HepG2 (cell line): ENCODE measurements at regions not wholly inside any gene's neighbourhood (a gene's known extent, or its start where the extent isn't known, plus 50 kb on each side); places are given as distances from the start of the nearest gene placed in this dataset.

ENCODE experiments used
- ATAC-seq: fragments of 200-7000 bp; cut with Tn5 transposase; 3 replicates; pipeline ENCODE4 v1.9.1; 2020; ENCODE audit warnings: mild to moderate bottlenecking, moderate library complexity
- BruUV-seq: library from RNA; stranded (reverse); fragments of 400-500 nt; replicated peaks from 2 replicates; lab custom pipeline; 2021; lab: Mats Ljungman, UMichigan
- CTCF ChIA-PET: fragments of 300-600 bp; formaldehyde crosslinking; extraction: SDS; loops from one replicate; lab custom pipeline; 2021; ENCODE audit warnings: low total read pairs, inconsistent platforms, low intra/inter-chr PET ratio; lab: Yijun Ruan, JAX
- POLR2A ChIA-PET: fragments of 350-600 bp; sonication (Branson Sonifier 250); formaldehyde crosslinking; loops from one replicate; lab custom pipeline; 2020; ENCODE audit warnings: antibody characterized with exemption, inconsistent platforms; lab: Yijun Ruan, JAX
- DNase-seq: peaks from one replicate; pipeline ENCODE4 v3.0.0-alpha.2; 2015; ENCODE audit warnings: low spot score
- FAIRE-seq: peaks from 3 replicates; lab custom pipeline; 2011; peaks lifted over from hg19 to GRCh38; lab: Jason Lieb, UNC
- H2AFZ ChIP-seq: one replicate; pipeline ENCODE4 v1.6.1; 2011; ENCODE audit warnings: low read length, inconsistent platforms
- H3K27ac ChIP-seq: fragments of 300-600 bp; 3 replicates; pipeline ENCODE4 v1.8.0; 2011; ENCODE audit warnings: mixed run types, mild to moderate bottlenecking, mixed read lengths, low read length, inconsistent platforms; ENCODE audit not compliant: insufficient read depth; ENCODE audit errors: extremely low read length
- H3K27me3 ChIP-seq, 2 experiments: fragments of 200-600 bp in 1 of 2; 2 replicates in 1 of 2; 3 replicates in 1 of 2; pipeline versions ENCODE4 v1.6.0 to v1.8.0; 2011; ENCODE audit warnings: low read length in 2 of 2, mild to moderate bottlenecking in 2 of 2, moderate library complexity in 2 of 2, inconsistent platforms in 1 of 2; ENCODE audit not compliant: insufficient read depth in 2 of 2, control insufficient read depth in 1 of 2
- H3K36me3 ChIP-seq, 2 experiments: fragments of 200-600 bp in 1 of 2; replicated peaks in 1 of 2; 2 replicates in 1 of 2; 3 replicates in 1 of 2; pipeline versions ENCODE4 v1.5.1 to v1.8.0; 2011; ENCODE audit warnings: low read length in 2 of 2, inconsistent platforms in 1 of 2; ENCODE audit not compliant: insufficient read depth in 2 of 2, control insufficient read depth in 1 of 2
- H3K4me1 ChIP-seq: 2 replicates; pipeline ENCODE4 v1.5.1; 2012; ENCODE audit warnings: low read length, inconsistent platforms; ENCODE audit not compliant: insufficient read depth
- H3K4me2 ChIP-seq: 2 replicates; pipeline ENCODE4 v1.6.0; 2011; ENCODE audit warnings: low read depth, low read length, inconsistent platforms
- H3K4me3 ChIP-seq, 3 experiments: fragments of 200-600 bp in 1 of 3; sonication (generic), shearing (Covaris generic) in 1 of 3; replicated peaks in 1 of 3; 2 replicates each; pipeline ENCODE4 v1.5.1; 2011 to 2016; ENCODE audit warnings: low read length in 3 of 3, inconsistent platforms in 2 of 3, low read depth in 2 of 3, mild to moderate bottlenecking in 2 of 3, control low read depth in 1 of 3, mixed read lengths in 1 of 3; ENCODE audit not compliant: insufficient read depth in 1 of 3
- H3K79me2 ChIP-seq: one replicate; pipeline ENCODE4 v1.6.1; 2011; ENCODE audit warnings: low read length, inconsistent platforms; ENCODE audit not compliant: insufficient read depth
- H3K9ac ChIP-seq: 2 replicates; pipeline ENCODE4 v1.6.0; 2011; ENCODE audit warnings: mild to moderate bottlenecking, low read depth, low read length, inconsistent platforms; ENCODE audit not compliant: insufficient read depth
- H3K9me3 ChIP-seq: 2 replicates; pipeline ENCODE4 v1.5.1; 2012; ENCODE audit warnings: mild to moderate bottlenecking, low read length
- H4K20me1 ChIP-seq: 2 replicates; pipeline ENCODE4 v1.6.0; 2011; ENCODE audit warnings: inconsistent platforms, mild to moderate bottlenecking, low read length, moderate library complexity; ENCODE audit not compliant: insufficient read depth
- AHR ChIP-seq: IDR thresholded peaks from 2 replicates; pipeline ENCODE4 v1.6.1; 2018; ENCODE audit warnings: missing genetic modification reagents, missing compliant biosample characterization
- BRF2 ChIP-seq: sonication (generic); formaldehyde crosslinking; IDR thresholded peaks from 2 replicates; pipeline ENCODE4 v1.8.1; 2022; ENCODE audit warnings: mild to moderate bottlenecking, missing genetic modification reagents
- CAMTA2 ChIP-seq: sonication (generic); formaldehyde crosslinking; IDR thresholded peaks from 2 replicates; pipeline ENCODE4 v1.4.0; 2020; ENCODE audit warnings: mild to moderate bottlenecking, missing genetic modification reagents, borderline replicate concordance
- CREM ChIP-seq, 2 experiments: sonication (generic) in 1 of 2; formaldehyde crosslinking in 1 of 2; IDR thresholded peaks; 2 replicates each; pipeline versions ENCODE4 v1.4.0 to v1.6.1; 2016 to 2020; ENCODE audit warnings: antibody characterized with exemption in 1 of 2, mild to moderate bottlenecking in 1 of 2, missing genetic modification reagents in 1 of 2
- DR1 ChIP-seq: sonication (generic); formaldehyde crosslinking; IDR thresholded peaks from 2 replicates; pipeline ENCODE4 v1.8.0; 2021; ENCODE audit warnings: mild to moderate bottlenecking, missing genetic modification reagents, inconsistent platforms
- MAFF ChIP-seq: IDR thresholded peaks from 2 replicates; pipeline ENCODE4 v1.6.1; 2011; ENCODE audit warnings: low read depth, low read length, improper control_type of control experiment
- MAFK ChIP-seq, 2 experiments: IDR thresholded peaks in 1 of 2; conservative IDR thresholded peaks in 1 of 2; 2 replicates each; pipeline ENCODE4 v1.6.1; 2011; ENCODE audit warnings: improper control_type of control experiment in 2 of 2, low read length in 2 of 2
- NBN ChIP-seq: fragments of 450-650 bp; conservative IDR thresholded peaks from 2 replicates; pipeline ENCODE4 v1.6.1; 2017
- SMARCC2 ChIP-seq: fragments of 450-650 bp; IDR thresholded peaks from 2 replicates; pipeline ENCODE4 v1.6.1; 2017; ENCODE audit warnings: antibody characterized with exemption, mild to moderate bottlenecking
- SP140L ChIP-seq: sonication (generic); formaldehyde crosslinking; IDR thresholded peaks from 2 replicates; pipeline ENCODE4 v1.4.0; 2020; ENCODE audit warnings: missing genetic modification reagents, borderline replicate concordance
- ZBTB34 ChIP-seq: sonication (generic); formaldehyde crosslinking; IDR thresholded peaks from 2 replicates; pipeline ENCODE4 v1.8.0; 2022; ENCODE audit warnings: mild to moderate bottlenecking, missing genetic modification reagents
- ZBTB43 ChIP-seq: sonication (generic); formaldehyde crosslinking; conservative IDR thresholded peaks from 2 replicates; pipeline ENCODE4 v1.4.0; 2020; ENCODE audit warnings: missing genetic modification reagents
- ZKSCAN8 ChIP-seq: IDR thresholded peaks from 2 replicates; pipeline ENCODE4 v1.6.1; 2016; ENCODE audit warnings: borderline replicate concordance, missing genetic modification reagents, missing compliant biosample characterization
- ZNF337 ChIP-seq: sonication (generic); formaldehyde crosslinking; IDR thresholded peaks from 2 replicates; pipeline ENCODE4 v1.5.1; 2020; ENCODE audit warnings: missing genetic modification reagents, low read depth, mild to moderate bottlenecking, borderline replicate concordance
- ZNF75D ChIP-seq: sonication (generic); formaldehyde crosslinking; IDR thresholded peaks from 2 replicates; pipeline ENCODE4 v1.8.1; 2023; ENCODE audit warnings: missing genetic modification reagents, mild to moderate bottlenecking, borderline replicate concordance
- WGBS: methylation state at CpG from one replicate; pipeline ENCODE4 v1.1.6; 2017; ENCODE audit warnings: low lambda C conversion rate; 5-methylcytosine and 5-hydroxymethylcytosine counted together
- in situ Hi-C: cut with HindIII; loops from 2 replicates; pipeline ENCODE4 v1.10.0; 2017; ENCODE audit warnings: low pct_unique_long_range_greater_than_20kb; ENCODE audit not compliant: extremely low pct_ligation_motif_present
- intact Hi-C: fragments of 100-400 bp; cut with micrococcal nuclease; formaldehyde crosslinking; loops from one replicate; pipeline ENCODE4 v1.10.0; 2022; ENCODE audit not compliant: unreplicated experiment
- TF ChIP-seq, protein P1 (sequence below): IDR thresholded peaks from 2 replicates; pipeline ENCODE4 v1.6.1; 2016

DNA sequence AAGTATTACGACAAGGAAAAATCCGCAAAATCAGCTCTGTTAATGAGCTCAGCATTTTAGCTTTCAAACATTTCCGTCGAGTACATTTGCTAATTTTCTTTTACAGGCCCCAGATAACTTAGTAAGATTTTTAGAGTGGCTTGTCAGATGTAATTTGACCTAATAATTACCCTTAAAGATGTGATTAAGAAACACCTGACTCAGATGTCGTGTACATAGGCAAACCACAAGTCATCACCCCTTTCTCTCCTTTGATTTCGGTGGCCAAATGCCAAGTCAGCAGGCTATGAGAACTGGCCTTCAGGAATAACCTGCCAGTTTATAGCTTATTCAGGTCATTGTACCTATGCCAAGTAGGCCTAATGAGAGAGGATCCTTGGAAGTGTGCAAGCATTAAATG, 369.6 kb downstream of the PCDH7 start:
- FAIRE-seq (no peak), ATAC-seq (no peak)
- CTCF ChIA-PET: no interaction called here
- no peak overlapping the region for H3K9ac ChIP-seq
- intact Hi-C loops: no loop called here
- no peaks in the 10 kb centered on the region for H3K4me1 ChIP-seq
- H3K9me3 ChIP-seq: no peaks in the 10 kb centered on the region
- no peaks in the 10 kb centered on the region for H3K79me2 ChIP-seq
- no peak overlapping the region for H3K4me3 ChIP-seq
- H3K36me3 ChIP-seq: no peaks in the 10 kb centered on the region
- in situ Hi-C loops: no loop called here
- TF ChIP-seq MAFK (conservative IDR thresholded peaks at IDR 0.05 in 1 of 2, IDR thresholded peaks at IDR 0.05 in 1 of 2; ENCODE audit: low read length in 2 of 2) (peak in 1 of 2 experiments; percentile 28; a peak in 1 of 4 replicates), ZKSCAN8 (CRISPR knock-in tag) (no peak), AHR (CRISPR knock-in tag) (no peak), NBN (no peak), SP140L (CRISPR knock-in tag) (no peak), MAFF (0 out of 2 replicates have a peak, but pooled peaks have one; percentile 5), SMARCC2 (no peak), CAMTA2 (CRISPR knock-in tag) (no peak)
- TF ChIP-seq, protein P1, sequence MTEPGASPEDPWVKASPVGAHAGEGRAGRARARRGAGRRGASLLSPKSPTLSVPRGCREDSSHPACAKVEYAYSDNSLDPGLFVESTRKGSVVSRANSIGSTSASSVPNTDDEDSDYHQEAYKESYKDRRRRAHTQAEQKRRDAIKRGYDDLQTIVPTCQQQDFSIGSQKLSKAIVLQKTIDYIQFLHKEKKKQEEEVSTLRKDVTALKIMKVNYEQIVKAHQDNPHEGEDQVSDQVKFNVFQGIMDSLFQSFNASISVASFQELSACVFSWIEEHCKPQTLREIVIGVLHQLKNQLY (CRISPR knock-in tag): no peak
- TF ChIP-seq, all 625 proteins: peak for 2
- no peak overlapping the region for H2AFZ ChIP-seq
- no peak overlapping the region for H3K27ac ChIP-seq
- H3K4me2 ChIP-seq: no peak overlapping the region
- no peaks in the 10 kb centered on the region for H4K20me1 ChIP-seq
- WGBS: 19% methylated on average over 6 of the region's 6 CpGs
- no peaks in the 10 kb centered on the region for H3K27me3 ChIP-seq
- no TSS peak for BruUV-seq
- POLR2A ChIA-PET: no interaction called here
- no peak for DNase-seq

GRCh38 chr4:31094474-31094873, 374.3 kb downstream of the PCDH7 start:
- Histone ChIP-seq H3K4me1 (no peaks in the 10 kb centered on the region), H4K20me1 (no peaks in the 10 kb centered on the region), H3K27ac (no peak overlapping the region), H3K9me3 (no peaks in the 10 kb centered on the region), H3K4me3 (no peak overlapping the region), H3K4me2 (no peak overlapping the region), H3K27me3 (no peaks in the 10 kb centered on the region), H2AFZ (no peak overlapping the region), H3K36me3 (no peaks in the 10 kb centered on the region), H3K9ac (no peak overlapping the region), H3K79me2 (no peaks in the 10 kb centered on the region)
- FAIRE-seq (no peak), DNase-seq (no peak), ATAC-seq (no peak)
- intact Hi-C loops (no loop called here), in situ Hi-C loops (no loop called here)
- CTCF ChIA-PET: no interaction called here
- 2% methylated on average over 2 of the region's 2 CpGs for WGBS
- POLR2A ChIA-PET: no interaction called here
- no TSS peak for BruUV-seq
- TF ChIP-seq ZBTB43 (CRISPR knock-in tag): no peak
- TF ChIP-seq DR1 (CRISPR knock-in tag): no peak
- TF ChIP-seq ZNF337 (CRISPR knock-in tag): no peak
- no peak for TF ChIP-seq ZNF75D (CRISPR knock-in tag)
- TF ChIP-seq BRF2 (CRISPR knock-in tag): no peak
- no peak for TF ChIP-seq ZBTB34 (CRISPR knock-in tag)
- no peak for TF ChIP-seq ZKSCAN8 (CRISPR knock-in tag)
- TF ChIP-seq CREM (IDR thresholded peaks at IDR 0.05): no peak
- no peak for TF ChIP-seq CREM (CRISPR knock-in tag; IDR thresholded peaks at IDR 0.05)
